ENCODE measurements at regions not wholly inside any gene's neighbourhood (a gene's known extent, or its start where the extent isn't known, plus 50 kb on each side); places are given as distances from the start of the nearest gene placed in this dataset.

GRCh38 chr12:77437206-77437605 lies 371.8 kb upstream of the E2F7 start:
- Mint-ChIP-seq H3K36me3 (ENCODE audit: low read depth) (no peaks in the 10 kb centered on the region), H3K27ac (no peak overlapping the region), H3K4me3 (no peak overlapping the region), H3K4me1 (ENCODE audit: low read depth) (no peaks in the 10 kb centered on the region), H3K27me3 (no peaks in the 10 kb centered on the region), H3K9me3 (peaks cover 4% of the 10 kb centered on the region)
- no peak overlapping the region for H3K4me3 ChIP-seq (ENCODE audit: low read length)
- no peaks in the 10 kb centered on the region for H3K27me3 ChIP-seq (ENCODE audit: control insufficient read depth in 1 of 2, insufficient read depth in 2 of 2, low read length in 2 of 2)
- H3K36me3 ChIP-seq (ENCODE audit: insufficient read depth, low read length), result no peaks in the 10 kb centered on the region
- CTCF ChIA-PET, result no interaction called here
- TF ChIP-seq CTCF (IDR thresholded peaks at IDR 0.05), result no peak
- POLR2A ChIA-PET, result no interaction called here
- intact Hi-C loops (cut with DNase I, micrococcal nuclease), result no loop called here
- no peak for ATAC-seq (ENCODE audit: poor library complexity)
- H3K9me3 ChIP-seq (ENCODE audit: control insufficient read depth in 1 of 2, insufficient read depth in 1 of 2, low read length in 2 of 2), result peaks cover 0 to 3% of the 10 kb centered on the region in 2 experiments
- H3K27ac ChIP-seq (ENCODE audit: low read depth in 1 of 2, low read length in 2 of 2), result no peak overlapping the region
- no peak for DNase-seq
- no peaks in the 10 kb centered on the region for H3K4me1 ChIP-seq (ENCODE audit: insufficient read depth, low read length)

GRCh38 chr12:77435446-77436091 lies 370.2 kb upstream of the E2F7 start:
- H3K27ac ChIP-seq (ENCODE audit: low read depth in 1 of 2, low read length in 2 of 2), result no peak overlapping the region
- intact Hi-C loops (cut with DNase I, micrococcal nuclease), result no loop called here
- TF ChIP-seq CTCF (IDR thresholded peaks at IDR 0.05), result no peak
- no peaks in the 10 kb centered on the region for H3K27me3 ChIP-seq (ENCODE audit: control insufficient read depth in 1 of 2, insufficient read depth in 2 of 2, low read length in 2 of 2)
- H3K4me1 Mint-ChIP-seq (ENCODE audit: low read depth), result no peaks in the 10 kb centered on the region
- ChIA-PET CTCF (no interaction called here), POLR2A (no interaction called here)
- H3K4me3 ChIP-seq (ENCODE audit: low read length), result no peak overlapping the region
- no peak overlapping the region for H3K27ac Mint-ChIP-seq
- no peaks in the 10 kb centered on the region for H3K36me3 ChIP-seq (ENCODE audit: insufficient read depth, low read length)
- H3K27me3 Mint-ChIP-seq, result no peaks in the 10 kb centered on the region
- H3K9me3 ChIP-seq (ENCODE audit: control insufficient read depth in 1 of 2, insufficient read depth in 1 of 2, low read length in 2 of 2), result peaks cover 0 to 3% of the 10 kb centered on the region in 2 experiments
- H3K4me1 ChIP-seq (ENCODE audit: insufficient read depth, low read length), result no peaks in the 10 kb centered on the region
- no peak for ATAC-seq (ENCODE audit: poor library complexity)
- DNase-seq, result no peak
- H3K4me3 Mint-ChIP-seq, result no peak overlapping the region
- no peaks in the 10 kb centered on the region for H3K36me3 Mint-ChIP-seq (ENCODE audit: low read depth)
- peaks cover 4% of the 10 kb centered on the region for H3K9me3 Mint-ChIP-seq

DNA sequence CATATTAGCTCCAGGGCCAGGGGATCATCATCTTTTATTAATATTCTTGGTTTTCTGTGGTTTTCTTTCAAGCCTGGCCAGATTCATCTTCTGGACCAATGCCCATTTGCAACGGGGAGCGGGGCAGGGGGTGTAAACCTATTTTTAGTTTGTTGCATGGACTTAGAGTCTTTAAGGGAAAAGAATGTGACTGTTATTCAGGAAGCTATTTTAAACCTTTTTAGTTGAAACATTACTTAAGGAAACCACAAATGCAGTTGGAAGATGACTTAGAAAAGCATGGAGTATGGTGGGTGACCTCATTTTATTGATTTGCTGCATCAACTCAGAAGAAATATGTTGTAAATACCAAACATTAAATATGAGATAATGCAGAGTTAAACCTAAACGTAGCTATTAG lies 368.4 kb upstream of the E2F7 start:
- DNase-seq, result no peak
- intact Hi-C loops (cut with DNase I, micrococcal nuclease), result no loop called here
- Mint-ChIP-seq H3K36me3 (ENCODE audit: low read depth) (no peaks in the 10 kb centered on the region), H3K9me3 (peaks cover 3% of the 10 kb centered on the region), H3K27ac (no peak overlapping the region), H3K4me3 (no peak overlapping the region), H3K4me1 (ENCODE audit: low read depth) (no peaks in the 10 kb centered on the region), H3K27me3 (no peaks in the 10 kb centered on the region)
- peaks cover 0 to 3% of the 10 kb centered on the region in 2 experiments for H3K9me3 ChIP-seq (ENCODE audit: control insufficient read depth in 1 of 2, insufficient read depth in 1 of 2, low read length in 2 of 2)
- ChIA-PET CTCF (no interaction called here), POLR2A (no interaction called here)
- no peaks in the 10 kb centered on the region for H3K4me1 ChIP-seq (ENCODE audit: insufficient read depth, low read length)
- no peaks in the 10 kb centered on the region for H3K27me3 ChIP-seq (ENCODE audit: control insufficient read depth in 1 of 2, insufficient read depth in 2 of 2, low read length in 2 of 2)
- no peak for TF ChIP-seq CTCF (IDR thresholded peaks at IDR 0.05)
- H3K4me3 ChIP-seq (ENCODE audit: low read length), result no peak overlapping the region
- H3K27ac ChIP-seq (ENCODE audit: low read depth in 1 of 2, low read length in 2 of 2), result no peak overlapping the region
- no peaks in the 10 kb centered on the region for H3K36me3 ChIP-seq (ENCODE audit: insufficient read depth, low read length)
- no peak for ATAC-seq (ENCODE audit: poor library complexity)

All from CD4-positive, alpha-beta T cell (primary cell).